T-cell (primary cell): ENCODE measurements at regions not wholly inside any gene's neighbourhood (a gene's known extent, or its start where the extent isn't known, plus 50 kb on each side); places are given as distances from the start of the nearest gene placed in this dataset.
A peak's percentile ranks its signal among the peaks of the same experiment; 100 is the strongest.

ENCODE experiments used
- ATAC-seq, 4 experiments: fragments of 200-7000 bp in 3 of 4; fragments of 150-1000 bp in 1 of 4; cut with Tn5 transposase; replicated peaks in 1 of 4; 1 replicate in 3 of 4; 2 replicates in 1 of 4; pipeline ENCODE4 v1.10.0; 2021; ENCODE audit warnings: moderate library complexity in 3 of 4, mild to moderate bottlenecking in 2 of 4, moderate number of reproducible peaks in 1 of 4
- CTCF ChIA-PET, 2 donors: fragments of 300-600 bp; sonication (Branson Sonifier 250); formaldehyde crosslinking; loops; one replicate each; lab custom pipeline; 2022; ENCODE audit warnings: antibody characterized with exemption in 2 of 2; lab: Charles Lee
- POLR2A ChIA-PET, 2 donors: fragments of 300-600 bp; sonication (Branson Sonifier 250); formaldehyde crosslinking; loops; one replicate each; lab custom pipeline; 2022; ENCODE audit warnings: antibody characterized with exemption in 2 of 2; lab: Charles Lee
- DNase-seq, 35 experiments: peaks; one replicate each; pipeline versions ENCODE4 v3.0.0 to v3.0.0-alpha.2; 2013 to 2023
- H3K27ac ChIP-seq: one replicate; pipeline ENCODE4 v1.5.1; 2013; ENCODE audit warnings: low read length
- H3K27me3 ChIP-seq, 2 experiments: replicated peaks in 1 of 2; 1 replicate in 1 of 2; 2 replicates in 1 of 2; pipeline versions ENCODE4 v1.6.1 to v1.7.0; 2013; ENCODE audit warnings: low read length in 1 of 2, mixed read lengths in 1 of 2; ENCODE audit not compliant: control insufficient read depth in 2 of 2, insufficient read depth in 2 of 2; ENCODE audit errors: extremely low read depth in 1 of 2
- H3K36me3 ChIP-seq, 2 donors: 1 replicate in 1 of 2; 2 replicates in 1 of 2; pipeline versions ENCODE4 v1.6.1 to v1.7.0; 2013; ENCODE audit warnings: low read length in 1 of 2; ENCODE audit not compliant: control insufficient read depth in 2 of 2, insufficient read depth in 1 of 2; ENCODE audit errors: extremely low read depth in 1 of 2
- H3K4me1 ChIP-seq, 2 experiments: 1 replicate in 1 of 2; 2 replicates in 1 of 2; pipeline versions ENCODE4 v1.6.1 to v1.7.0; 2013; ENCODE audit warnings: low read length in 2 of 2, mixed read lengths in 1 of 2; ENCODE audit not compliant: insufficient read depth in 2 of 2, control insufficient read depth in 1 of 2; ENCODE audit errors: extremely low read depth in 1 of 2
- H3K4me3 ChIP-seq, 2 donors: 1 replicate in 1 of 2; 2 replicates in 1 of 2; pipeline versions ENCODE4 v1.5.1 to v1.7.0; 2013; ENCODE audit warnings: mild to moderate bottlenecking in 2 of 2, low read length in 1 of 2, moderate library complexity in 1 of 2; ENCODE audit not compliant: control insufficient read depth in 1 of 2; ENCODE audit errors: extremely low read depth in 1 of 2
- H3K9me3 ChIP-seq: 2 replicates; pipeline ENCODE4 v1.7.0; 2013
- H3K27ac Mint-ChIP-seq, 2 donors: one replicate each; pipeline ENCODE4 v1.8.0; 2020 to 2021; ENCODE audit warnings: mild to moderate bottlenecking in 2 of 2, mixed read lengths in 2 of 2
- H3K27me3 Mint-ChIP-seq, 2 donors: one replicate each; pipeline ENCODE4 v1.8.0; 2021 to 2022; ENCODE audit warnings: mixed read lengths in 2 of 2
- H3K36me3 Mint-ChIP-seq: one replicate; pipeline ENCODE4 v1.8.0; 2021; ENCODE audit warnings: mixed read lengths
- H3K4me1 Mint-ChIP-seq, 3 donors: one replicate each; pipeline ENCODE4 v1.8.0; 2020 to 2022; ENCODE audit warnings: mixed read lengths in 3 of 3, mild to moderate bottlenecking in 1 of 3
- H3K4me3 Mint-ChIP-seq, 3 donors: one replicate each; pipeline ENCODE4 v1.8.0; 2020 to 2022; ENCODE audit warnings: mild to moderate bottlenecking in 3 of 3, mixed read lengths in 3 of 3, moderate library complexity in 3 of 3
- H3K9me3 Mint-ChIP-seq, 3 donors: one replicate each; pipeline ENCODE4 v1.8.0; 2020 to 2022; ENCODE audit warnings: mixed read lengths in 3 of 3
- WGBS: methylation state at CpG from one replicate; pipeline ENCODE4 v1.1.5; 2013; ENCODE audit warnings: missing lambda C conversion rate; ENCODE audit not compliant: insufficient coverage; 5-methylcytosine and 5-hydroxymethylcytosine counted together

DNA sequence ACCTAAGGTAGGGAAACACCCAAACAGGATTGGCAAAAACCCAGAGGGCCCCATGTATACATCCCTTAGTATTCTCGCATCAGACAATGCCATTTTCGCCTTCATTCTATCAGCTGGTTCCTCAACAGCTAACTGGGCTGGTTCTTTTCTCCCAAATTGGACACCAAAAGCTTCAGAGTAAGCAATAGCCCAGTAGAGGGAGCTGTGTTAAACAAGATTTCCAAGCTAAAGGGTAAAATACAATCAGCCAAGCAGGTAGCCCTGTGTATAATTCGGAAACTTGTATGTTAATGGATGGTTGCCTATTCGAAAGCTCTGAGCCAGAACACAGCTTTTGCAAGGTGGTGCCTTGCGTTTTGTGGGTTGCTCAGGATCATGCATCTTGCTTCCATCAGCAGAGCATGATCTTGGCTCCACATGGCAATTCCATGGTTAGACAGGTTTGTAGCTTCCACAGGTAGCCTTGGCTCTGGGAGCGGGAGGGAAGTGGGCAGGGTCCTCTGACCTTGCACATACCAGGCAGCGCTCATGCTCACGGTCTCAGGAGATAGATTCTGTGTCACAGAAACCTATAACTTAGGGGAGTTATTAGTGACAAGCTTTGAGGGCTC, 115.2 kb upstream of the LNX1 start:
- H3K9me3 ChIP-seq, result no peaks in the 10 kb centered on the region
- DNase-seq, result peak in 1 of 35 experiments; percentile 10
- H3K36me3 ChIP-seq, result no peaks in the 10 kb centered on the region
- H3K4me1 ChIP-seq, result peaks cover 0 to 6% of the 10 kb centered on the region in 2 experiments
- Mint-ChIP-seq H3K36me3 (no peaks in the 10 kb centered on the region), H3K27me3 (peaks cover 8 to 27% of the 10 kb centered on the region in 2 donors), H3K27ac (no peak overlapping the region), H3K9me3 (peaks cover 0 to 3% (median 0%) of the 10 kb centered on the region in 3 donors), H3K4me1 (peaks cover 11 to 13% (median 12%) of the 10 kb centered on the region in 3 donors), H3K4me3 (no peak overlapping the region)
- CTCF ChIA-PET, result interaction anchor here in 1 of 2 donors (0.6 to 1.4 kb wide), 5 partner anchors 8 to 528 kb away, joined by 3 to 6 read pairs (median 3); no protein-coding TSS in a partner anchor
- H3K27ac ChIP-seq, result no peak overlapping the region
- no peak overlapping the region for H3K4me3 ChIP-seq
- no peak for ATAC-seq
- POLR2A ChIA-PET, result no interaction called here
- 71% methylated on average over 8 of the region's 8 CpGs for WGBS
- H3K27me3 ChIP-seq, result peaks cover 0 to 18% of the 10 kb centered on the region in 2 experiments

DNA sequence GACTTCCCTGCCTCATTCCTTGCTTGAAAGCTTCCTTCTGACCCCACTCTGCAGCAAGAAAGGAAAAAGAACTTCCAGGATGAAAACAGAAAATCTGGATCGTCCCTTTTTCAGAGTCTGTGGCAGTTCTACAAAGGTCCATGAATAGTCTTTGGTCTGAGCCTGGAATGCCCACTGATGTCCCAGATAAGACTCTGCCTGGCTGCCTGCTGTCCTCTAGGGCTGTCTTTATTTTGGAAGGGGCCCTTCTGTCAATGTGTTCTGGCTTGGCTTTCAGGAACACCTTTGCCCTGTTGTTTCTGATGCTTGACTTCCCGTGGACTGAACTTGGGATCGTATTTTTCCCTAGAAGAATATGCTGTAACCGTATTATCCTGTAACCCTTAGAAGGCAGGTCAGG, 114.7 kb upstream of the LNX1 start:
- no peak for ATAC-seq
- Histone ChIP-seq H3K4me1 (peaks cover 0 to 6% of the 10 kb centered on the region in 2 experiments), H3K27me3 (peaks cover 0 to 16% of the 10 kb centered on the region in 2 experiments), H3K9me3 (no peaks in the 10 kb centered on the region), H3K27ac (no peak overlapping the region), H3K4me3 (no peak overlapping the region), H3K36me3 (no peaks in the 10 kb centered on the region)
- DNase-seq, result no peak
- Mint-ChIP-seq H3K36me3 (no peaks in the 10 kb centered on the region), H3K27me3 (peaks cover 8 to 27% of the 10 kb centered on the region in 2 donors), H3K27ac (no peak overlapping the region), H3K4me1 (peaks cover 11 to 13% (median 12%) of the 10 kb centered on the region in 3 donors), H3K4me3 (no peak overlapping the region), H3K9me3 (peaks cover 0 to 3% (median 0%) of the 10 kb centered on the region in 3 donors)
- CTCF ChIA-PET, result interaction anchor here in 1 of 2 donors (0.8 to 1.4 kb wide), 3 partner anchors 38 to 528 kb away, joined by 3 to 6 read pairs (median 3); no protein-coding TSS in a partner anchor
- WGBS, result 80% methylated on average over 4 of the region's 4 CpGs
- POLR2A ChIA-PET, result no interaction called here

DNA sequence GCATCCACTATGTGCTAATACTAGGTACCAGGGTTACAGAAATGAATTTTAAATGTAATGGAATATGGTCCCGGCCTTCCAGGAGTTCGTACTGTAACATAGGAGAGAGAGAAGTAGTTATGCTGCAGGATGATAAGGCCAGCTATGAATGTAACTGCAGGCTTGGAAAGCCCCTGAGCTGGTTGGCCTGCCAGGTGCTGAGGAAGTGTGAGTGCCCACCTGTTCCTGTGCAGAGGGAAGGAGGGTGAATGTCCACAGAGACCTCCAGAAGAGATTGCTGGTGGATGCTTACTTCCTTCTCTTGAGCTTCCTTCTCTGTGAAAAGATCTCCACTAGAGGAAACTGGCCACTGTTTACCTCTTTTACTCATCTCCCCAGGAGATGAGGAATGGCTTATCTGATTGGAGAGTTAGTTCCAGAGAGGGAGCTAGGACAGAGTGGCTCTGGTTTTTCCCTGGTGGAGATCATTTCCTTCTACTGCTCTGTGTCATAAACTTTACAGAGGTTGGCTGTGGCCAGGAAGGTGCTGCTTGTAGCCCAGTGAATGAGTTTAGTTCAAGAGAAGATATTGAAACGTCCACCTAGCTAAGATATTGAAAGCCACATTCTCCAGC, 114.0 kb upstream of the LNX1 start:
- Mint-ChIP-seq H3K27ac (no peak overlapping the region), H3K4me1 (peaks cover 11 to 13% (median 12%) of the 10 kb centered on the region in 3 donors), H3K27me3 (peaks cover 12 to 27% of the 10 kb centered on the region in 2 donors), H3K9me3 (peaks cover 0 to 3% (median 0%) of the 10 kb centered on the region in 3 donors), H3K4me3 (no peak overlapping the region), H3K36me3 (no peaks in the 10 kb centered on the region)
- Histone ChIP-seq H3K9me3 (no peaks in the 10 kb centered on the region), H3K36me3 (no peaks in the 10 kb centered on the region), H3K4me3 (no peak overlapping the region), H3K4me1 (peaks cover 0 to 6% of the 10 kb centered on the region in 2 experiments), H3K27me3 (peaks cover 0 to 16% of the 10 kb centered on the region in 2 experiments), H3K27ac (no peak overlapping the region)
- CTCF ChIA-PET, result interaction anchor here (0.9 to 1.0 kb wide), 2 partner anchors 37 to 510 kb away, joined by 3 read pairs; no protein-coding TSS in a partner anchor
- POLR2A ChIA-PET, result no interaction called here
- ATAC-seq, result no peak
- no peak for DNase-seq
- 93% methylated on average over 2 of the region's 3 CpGs for WGBS

DNA sequence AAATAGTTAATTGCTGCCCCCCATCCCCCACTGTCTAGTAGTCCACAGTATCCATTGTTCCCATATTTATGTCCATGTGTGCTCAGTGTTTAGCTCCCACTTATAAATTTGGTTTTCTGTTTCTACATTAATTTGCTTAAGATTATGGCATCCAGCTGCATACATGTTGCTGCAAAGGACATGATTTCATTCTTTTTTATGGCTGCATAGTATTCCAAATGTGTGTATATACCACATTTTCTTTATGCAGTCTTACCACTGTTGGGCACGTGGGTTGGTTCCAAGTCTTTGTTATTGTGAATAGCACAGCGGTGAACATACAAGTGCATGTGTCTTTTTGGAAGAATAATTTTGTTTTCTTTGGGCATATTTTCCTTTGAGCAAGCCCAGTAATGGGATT, 113.0 kb upstream of the LNX1 start:
- ATAC-seq (no peak), DNase-seq (no peak)
- H3K4me1 Mint-ChIP-seq, result peaks cover 11 to 13% (median 12%) of the 10 kb centered on the region in 3 donors
- H3K9me3 Mint-ChIP-seq, result peaks cover 0 to 3% (median 0%) of the 10 kb centered on the region in 3 donors
- H3K4me3 ChIP-seq, result no peak overlapping the region
- peaks cover 12 to 27% of the 10 kb centered on the region in 2 donors for H3K27me3 Mint-ChIP-seq
- WGBS, result no CpG with 5 or more reads among the region's 2 CpGs
- peaks cover 0 to 16% of the 10 kb centered on the region in 2 experiments for H3K27me3 ChIP-seq
- H3K9me3 ChIP-seq, result no peaks in the 10 kb centered on the region
- ChIA-PET POLR2A (no interaction called here), CTCF (no interaction called here)
- H3K27ac ChIP-seq, result no peak overlapping the region
- H3K36me3 ChIP-seq, result no peaks in the 10 kb centered on the region
- peaks cover 0 to 6% of the 10 kb centered on the region in 2 experiments for H3K4me1 ChIP-seq
- no peak overlapping the region for H3K27ac Mint-ChIP-seq
- no peak overlapping the region for H3K4me3 Mint-ChIP-seq
- H3K36me3 Mint-ChIP-seq, result no peaks in the 10 kb centered on the region

DNA sequence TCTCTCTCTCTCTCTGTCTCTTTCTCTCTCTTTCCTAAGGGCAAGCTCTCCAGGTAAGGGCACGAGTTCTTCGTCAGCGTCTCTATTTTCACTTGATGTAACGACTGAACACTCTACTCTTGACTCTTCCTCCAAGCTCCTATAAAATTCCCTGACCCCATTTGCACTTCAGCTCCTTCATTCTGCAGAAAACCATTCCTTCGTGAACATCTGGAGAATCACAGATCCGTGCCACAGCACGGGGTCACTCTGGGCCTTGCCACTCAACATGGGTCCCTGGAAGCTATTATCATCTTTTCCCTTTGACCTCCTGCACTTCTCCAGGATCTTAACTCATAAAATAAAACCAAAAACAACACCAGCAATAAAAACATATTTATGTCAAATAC, 112.0 kb upstream of the LNX1 start:
- Mint-ChIP-seq H3K4me3 (peak overlapping the region in 1 of 3 donors; percentile 46), H3K4me1 (peaks cover 11 to 13% (median 12%) of the 10 kb centered on the region in 3 donors), H3K27ac (no peak overlapping the region), H3K36me3 (no peaks in the 10 kb centered on the region), H3K9me3 (peaks cover 0 to 3% (median 0%) of the 10 kb centered on the region in 3 donors), H3K27me3 (peaks cover 13 to 23% of the 10 kb centered on the region in 2 donors)
- ATAC-seq, result no peak
- H3K27ac ChIP-seq, result no peak overlapping the region
- no peak overlapping the region for H3K4me3 ChIP-seq
- H3K27me3 ChIP-seq, result peaks cover 0 to 16% of the 10 kb centered on the region in 2 experiments
- POLR2A ChIA-PET, result no interaction called here
- H3K9me3 ChIP-seq, result no peaks in the 10 kb centered on the region
- H3K4me1 ChIP-seq, result peaks cover 0 to 6% of the 10 kb centered on the region in 2 experiments
- DNase-seq, result no peak
- H3K36me3 ChIP-seq, result no peaks in the 10 kb centered on the region
- CTCF ChIA-PET, result interaction anchor here in 1 of 2 donors (0.6 kb wide), 1 partner anchor 530 kb away, joined by 3 read pairs; no protein-coding TSS in a partner anchor
- WGBS, result 80% methylated on average over 7 of the region's 7 CpGs
